ENCODE measurements at regions not wholly inside any gene's neighbourhood (a gene's known extent, or its start where the extent isn't known, plus 50 kb on each side); places are given as distances from the start of the nearest gene placed in this dataset.

GRCh38 chr1:87803375-87803774 is 474.7 kb downstream of the LMO4 start:
- no peaks in the 10 kb centered on the region; the same call in 1 of the 2 replicates for H3K9me3 ChIP-seq (ENCODE audit: low read length)
- H3K4me2 ChIP-seq (ENCODE audit: low read length) = no peak overlapping the region
- TF ChIP-seq CTCF (IDR thresholded peaks at IDR 0.05; ENCODE audit: low read length) = no peak
- TF ChIP-seq EZH2 (IDR thresholded peaks at IDR 0.05; ENCODE audit: borderline replicate concordance, low read length) = no peak
- H4K20me1 ChIP-seq (ENCODE audit: insufficient read depth, low read length) = no peaks in the 10 kb centered on the region
- no peak overlapping the region for H2AFZ ChIP-seq (ENCODE audit: low read length)
- no peaks in the 10 kb centered on the region for H3F3A ChIP-seq (ENCODE audit: insufficient read depth, low read length)
- no peak overlapping the region for H3K9ac ChIP-seq (ENCODE audit: low read length)
- H3K79me2 ChIP-seq (ENCODE audit: insufficient read depth, low read length) = no peaks in the 10 kb centered on the region
- H3K4me3 ChIP-seq (ENCODE audit: low read depth, low read length, poor library complexity, severe bottlenecking) = no peak overlapping the region
- H3K27me3 ChIP-seq (ENCODE audit: insufficient read depth, low read length) = no peaks in the 10 kb centered on the region
- H3K9me2 ChIP-seq (ENCODE audit: low read depth, low read length) = no peaks in the 10 kb centered on the region
- H3K4me1 ChIP-seq (ENCODE audit: insufficient read depth, low read length, severe bottlenecking) = no peaks in the 10 kb centered on the region
- no peaks in the 10 kb centered on the region for H3K36me3 ChIP-seq (ENCODE audit: insufficient read depth, low read length)
- no peak overlapping the region for H3K27ac ChIP-seq (ENCODE audit: low read depth, low read length, poor library complexity, severe bottlenecking)

DNA sequence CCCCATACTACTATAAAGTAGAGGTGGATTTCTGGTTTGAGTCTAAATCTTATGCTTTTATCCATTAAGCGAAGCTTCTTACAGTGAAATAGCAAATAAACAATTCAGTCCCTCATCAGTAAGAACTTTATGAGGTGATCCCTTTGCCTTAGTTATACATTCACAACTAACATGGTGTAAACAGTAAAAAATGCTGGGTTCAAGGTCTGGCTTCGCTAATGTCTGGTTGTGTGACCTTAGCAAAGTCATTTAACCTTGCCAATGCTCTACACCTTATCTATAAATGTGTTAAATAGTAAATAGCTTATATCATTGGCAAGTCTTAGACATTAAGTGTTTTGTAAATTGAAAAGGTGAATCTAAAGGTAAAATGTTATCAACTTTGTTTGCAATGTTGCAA is 475.4 kb downstream of the LMO4 start:
- H3K9me2 ChIP-seq (ENCODE audit: low read depth, low read length) = no peaks in the 10 kb centered on the region
- no peaks in the 10 kb centered on the region for H4K20me1 ChIP-seq (ENCODE audit: insufficient read depth, low read length)
- no peak overlapping the region for H3K9ac ChIP-seq (ENCODE audit: low read length)
- no peaks in the 10 kb centered on the region; the same call in 1 of the 2 replicates for H3K36me3 ChIP-seq (ENCODE audit: insufficient read depth, low read length)
- H3K27me3 ChIP-seq (ENCODE audit: insufficient read depth, low read length) = no peaks in the 10 kb centered on the region
- H3K79me2 ChIP-seq (ENCODE audit: insufficient read depth, low read length) = no peaks in the 10 kb centered on the region
- no peaks in the 10 kb centered on the region for H3K4me1 ChIP-seq (ENCODE audit: insufficient read depth, low read length, severe bottlenecking)
- H3F3A ChIP-seq (ENCODE audit: insufficient read depth, low read length) = no peaks in the 10 kb centered on the region
- no peaks in the 10 kb centered on the region; the same call in 1 of the 2 replicates for H3K9me3 ChIP-seq (ENCODE audit: low read length)
- TF ChIP-seq CTCF (IDR thresholded peaks at IDR 0.05; ENCODE audit: low read length) = no peak
- no peak overlapping the region for H3K27ac ChIP-seq (ENCODE audit: low read depth, low read length, poor library complexity, severe bottlenecking)
- no peak overlapping the region for H2AFZ ChIP-seq (ENCODE audit: low read length)
- no peak overlapping the region for H3K4me2 ChIP-seq (ENCODE audit: low read length)
- no peak overlapping the region for H3K4me3 ChIP-seq (ENCODE audit: low read depth, low read length, poor library complexity, severe bottlenecking)

DNA sequence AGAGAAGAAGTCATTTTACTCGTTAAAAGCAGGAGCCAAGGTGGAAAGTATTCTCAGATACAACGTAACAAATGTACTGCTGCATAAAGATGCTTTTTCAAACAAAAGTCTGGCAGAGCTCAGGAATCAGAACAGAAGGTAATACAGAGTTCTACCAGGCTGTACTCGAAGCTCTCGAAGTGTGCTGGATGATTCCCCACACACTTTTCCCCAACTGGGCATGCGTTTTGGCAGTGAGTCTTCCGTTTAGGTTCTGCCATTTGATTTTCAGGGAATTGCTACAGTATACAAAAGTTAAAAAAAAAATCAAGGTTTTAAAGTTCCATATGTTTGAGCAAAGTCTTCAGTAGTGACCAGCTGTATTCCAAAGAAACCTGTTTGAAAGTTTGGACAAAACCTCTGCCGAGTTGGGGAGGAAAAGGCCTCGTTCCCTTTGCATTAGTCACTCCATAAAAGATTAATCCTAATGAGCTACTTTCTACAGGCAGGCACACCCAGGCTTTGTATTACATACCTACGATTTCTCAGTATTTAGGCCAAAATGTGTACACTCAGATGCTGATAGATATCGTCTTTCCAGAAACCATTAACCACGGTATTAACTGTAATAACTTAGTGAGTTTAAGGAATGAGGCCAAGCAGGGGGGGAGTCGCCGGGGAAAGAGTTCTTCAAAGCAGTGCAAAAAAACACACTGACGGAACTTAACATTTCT is 477.1 kb downstream of the LMO4 start:
- H3K27ac ChIP-seq (ENCODE audit: low read depth, low read length, poor library complexity, severe bottlenecking) = no peak overlapping the region
- H4K20me1 ChIP-seq (ENCODE audit: insufficient read depth, low read length) = no peaks in the 10 kb centered on the region
- H3K79me2 ChIP-seq (ENCODE audit: insufficient read depth, low read length) = no peaks in the 10 kb centered on the region
- no peaks in the 10 kb centered on the region for H3K9me2 ChIP-seq (ENCODE audit: low read depth, low read length)
- H3K9ac ChIP-seq (ENCODE audit: low read length) = no peak overlapping the region
- no peaks in the 10 kb centered on the region for H3K27me3 ChIP-seq (ENCODE audit: insufficient read depth, low read length)
- no peaks in the 10 kb centered on the region; the same call in 1 of the 2 replicates for H3K9me3 ChIP-seq (ENCODE audit: low read length)
- H3K4me3 ChIP-seq (ENCODE audit: low read depth, low read length, poor library complexity, severe bottlenecking) = no peak overlapping the region
- H3K4me2 ChIP-seq (ENCODE audit: low read length) = no peak overlapping the region
- peak overlapping the region; percentile 81; the same call in 1 of the 2 replicates for H2AFZ ChIP-seq (ENCODE audit: low read length)
- TF ChIP-seq EZH2 (IDR thresholded peaks at IDR 0.05; ENCODE audit: borderline replicate concordance, low read length) (no peak), CTCF (IDR thresholded peaks at IDR 0.05; ENCODE audit: low read length) (no peak)
- H3F3A ChIP-seq (ENCODE audit: insufficient read depth, low read length) = no peaks in the 10 kb centered on the region
- no peaks in the 10 kb centered on the region; the same call in 1 of the 2 replicates for H3K36me3 ChIP-seq (ENCODE audit: insufficient read depth, low read length)
- H3K4me1 ChIP-seq (ENCODE audit: insufficient read depth, low read length, severe bottlenecking) = no peaks in the 10 kb centered on the region

All from OCI-LY1 (cell line).